Transverse colon (tissue), 4 donors: ENCODE measurements at regions not wholly inside any gene's neighbourhood (a gene's known extent, or its start where the extent isn't known, plus 50 kb on each side); places are given as distances from the start of the nearest gene placed in this dataset.

Source experiments
- DNase-seq: peaks from one replicate; pipeline ENCODE4 v3.0.0-alpha.2; 2019
- H3K27ac ChIP-seq, 4 donors: fragments of 200-600 bp; sonication (generic); 2 replicates each; pipeline ENCODE4 v1.5.1; 2016 to 2018; ENCODE audit warnings: inconsistent platforms in 4 of 4
- H3K27me3 ChIP-seq: fragments of 200-600 bp; sonication (generic); 2 replicates; pipeline ENCODE4 v1.5.1; 2017; ENCODE audit warnings: inconsistent platforms
- H3K36me3 ChIP-seq, 4 donors: fragments of 200-600 bp; sonication (generic); 2 replicates each; pipeline ENCODE4 v1.5.1; 2017 to 2019; ENCODE audit warnings: inconsistent platforms in 4 of 4
- H3K4me1 ChIP-seq, 4 donors: fragments of 200-600 bp; sonication (generic); 2 replicates each; pipeline ENCODE4 v1.5.1; 2017 to 2020; ENCODE audit warnings: inconsistent platforms in 4 of 4
- H3K4me3 ChIP-seq, 4 donors: fragments of 200-600 bp; sonication (generic); 1 replicate in 1 of 4; 2 replicates in 3 of 4; pipeline versions ENCODE4 v1.5.1 to v1.6.1; 2017 to 2019; ENCODE audit warnings: inconsistent platforms in 4 of 4
- H3K9me3 ChIP-seq, 2 donors: fragments of 200-600 bp; sonication (generic); 2 replicates each; pipeline ENCODE4 v1.5.1; 2017 to 2019; ENCODE audit warnings: inconsistent platforms in 2 of 2
- EP300 ChIP-seq: sonication (generic); formaldehyde crosslinking; IDR thresholded peaks from one replicate; pipeline ENCODE4 v1.6.1; 2017; ENCODE audit warnings: antibody characterized with exemption, low read depth
- POLR2A ChIP-seq: fragments of 450-650 bp; IDR thresholded peaks from one replicate; pipeline ENCODE4 v1.6.1; 2016; ENCODE audit warnings: antibody characterized with exemption, mild to moderate bottlenecking, moderate library complexity
- POLR2AphosphoS5 ChIP-seq, 3 donors: sonication (generic); formaldehyde crosslinking; IDR thresholded peaks; one replicate each; pipeline ENCODE4 v1.6.1; 2016; ENCODE audit warnings: antibody characterized with exemption in 3 of 3
- WGBS, 2 donors: methylation state at CpG; one replicate each; pipeline ENCODE4 v1.1.5; 2018; ENCODE audit warnings: low coverage in 1 of 2; 5-methylcytosine and 5-hydroxymethylcytosine counted together
- in situ Hi-C, 4 donors: fragments of 200-750 bp; cut with MboI; loops; one replicate each; pipeline versions ENCODE4 v1.15.0 to v1.15.1; 2017; ENCODE audit warnings: low sequenced_read_pairs in 3 of 4, low pct_ligation_motif_present in 1 of 4, low pct_unique_long_range_greater_than_20kb in 1 of 4
- intact Hi-C: fragments of 100-400 bp; cut with DNase I; formaldehyde crosslinking; loops from one replicate; pipeline ENCODE4 v1.15.1; 2023; ENCODE audit warnings: low total_unique reads
- TF ChIP-seq, protein P1 (sequence below), 5 experiments: fragments of 200-600 bp in 3 of 5; fragments of 450-650 bp in 2 of 5; sonication (generic) in 3 of 5; IDR thresholded peaks; 1 replicate in 2 of 5; 2 replicates in 3 of 5; pipeline ENCODE4 v1.5.1; 2016 to 2017; ENCODE audit warnings: antibody characterized with exemption in 5 of 5, inconsistent platforms in 3 of 5, mild to moderate bottlenecking in 2 of 5, moderate library complexity in 1 of 5

DNA sequence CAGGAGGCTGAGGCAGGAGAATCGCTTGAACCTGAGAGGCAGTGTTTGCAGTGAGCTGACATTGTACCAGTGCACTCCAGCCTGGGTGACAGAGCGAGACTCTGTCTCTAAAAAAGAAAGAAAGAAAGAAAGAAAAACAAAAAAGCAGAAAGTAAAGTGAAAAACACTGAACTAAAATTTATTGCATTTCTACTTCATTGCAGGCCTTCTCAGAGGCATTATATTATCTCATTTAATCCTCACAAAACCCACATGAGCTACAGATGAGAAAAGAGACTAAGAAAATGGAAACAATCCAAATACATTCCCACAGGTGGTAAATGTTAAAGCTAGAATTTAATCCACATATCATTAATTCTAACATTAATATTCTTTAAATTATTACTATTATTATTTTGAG lies 147.2 kb upstream of the FREM2 start:
- in situ Hi-C loops (no loop called here), intact Hi-C loops (no loop called here)
- Histone ChIP-seq H3K4me1 (no peaks in the 10 kb centered on the region), H3K27ac (no peak overlapping the region), H3K27me3 (no peaks in the 10 kb centered on the region), H3K4me3 (no peak overlapping the region), H3K36me3 (no peaks in the 10 kb centered on the region), H3K9me3 (no peaks in the 10 kb centered on the region)
- TF ChIP-seq POLR2A (no peak), POLR2AphosphoS5 (IDR thresholded peaks at IDR 0.05) (no peak), EP300 (no peak)
- TF ChIP-seq, protein P1, sequence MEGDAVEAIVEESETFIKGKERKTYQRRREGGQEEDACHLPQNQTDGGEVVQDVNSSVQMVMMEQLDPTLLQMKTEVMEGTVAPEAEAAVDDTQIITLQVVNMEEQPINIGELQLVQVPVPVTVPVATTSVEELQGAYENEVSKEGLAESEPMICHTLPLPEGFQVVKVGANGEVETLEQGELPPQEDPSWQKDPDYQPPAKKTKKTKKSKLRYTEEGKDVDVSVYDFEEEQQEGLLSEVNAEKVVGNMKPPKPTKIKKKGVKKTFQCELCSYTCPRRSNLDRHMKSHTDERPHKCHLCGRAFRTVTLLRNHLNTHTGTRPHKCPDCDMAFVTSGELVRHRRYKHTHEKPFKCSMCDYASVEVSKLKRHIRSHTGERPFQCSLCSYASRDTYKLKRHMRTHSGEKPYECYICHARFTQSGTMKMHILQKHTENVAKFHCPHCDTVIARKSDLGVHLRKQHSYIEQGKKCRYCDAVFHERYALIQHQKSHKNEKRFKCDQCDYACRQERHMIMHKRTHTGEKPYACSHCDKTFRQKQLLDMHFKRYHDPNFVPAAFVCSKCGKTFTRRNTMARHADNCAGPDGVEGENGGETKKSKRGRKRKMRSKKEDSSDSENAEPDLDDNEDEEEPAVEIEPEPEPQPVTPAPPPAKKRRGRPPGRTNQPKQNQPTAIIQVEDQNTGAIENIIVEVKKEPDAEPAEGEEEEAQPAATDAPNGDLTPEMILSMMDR (IDR thresholded peaks at IDR 0.05) = no peak
- WGBS, 2 donors = 91% methylated on average over 2 of the region's 2 CpGs; no CpG with 5 or more reads in 1 of the 2 donors
- no peak for DNase-seq

DNA sequence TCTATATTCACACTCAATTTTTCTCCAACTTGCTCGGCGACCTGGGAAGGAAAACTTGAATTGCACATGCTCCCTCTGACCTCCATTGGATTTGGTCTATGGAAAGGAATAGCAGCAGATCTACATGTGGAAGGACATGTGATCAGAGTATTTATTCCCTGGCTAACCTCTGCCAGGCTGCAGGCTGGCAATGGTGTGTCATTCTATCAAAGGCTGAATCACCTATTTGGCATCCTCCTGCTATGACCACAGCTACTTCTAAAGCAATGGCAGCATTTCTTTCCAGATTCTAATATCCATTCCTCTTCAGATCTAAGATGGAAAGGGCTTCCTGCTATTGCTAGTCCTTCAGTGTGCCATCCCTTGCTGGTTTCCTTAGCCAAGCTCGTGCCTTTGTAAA lies 144.3 kb upstream of the FREM2 start:
- 57 to 60% methylated on average over 3 of the region's 3 CpGs for WGBS, 2 donors
- TF ChIP-seq, protein P1 (IDR thresholded peaks at IDR 0.05) = no peak
- TF ChIP-seq POLR2A = no peak
- no peak for TF ChIP-seq POLR2AphosphoS5 (IDR thresholded peaks at IDR 0.05)
- Histone ChIP-seq H3K27me3 (no peaks in the 10 kb centered on the region), H3K4me3 (no peak overlapping the region), H3K27ac (no peak overlapping the region), H3K36me3 (no peaks in the 10 kb centered on the region), H3K4me1 (no peaks in the 10 kb centered on the region), H3K9me3 (no peaks in the 10 kb centered on the region)
- intact Hi-C loops (no loop called here), in situ Hi-C loops (no loop called here)
- no peak for DNase-seq

DNA sequence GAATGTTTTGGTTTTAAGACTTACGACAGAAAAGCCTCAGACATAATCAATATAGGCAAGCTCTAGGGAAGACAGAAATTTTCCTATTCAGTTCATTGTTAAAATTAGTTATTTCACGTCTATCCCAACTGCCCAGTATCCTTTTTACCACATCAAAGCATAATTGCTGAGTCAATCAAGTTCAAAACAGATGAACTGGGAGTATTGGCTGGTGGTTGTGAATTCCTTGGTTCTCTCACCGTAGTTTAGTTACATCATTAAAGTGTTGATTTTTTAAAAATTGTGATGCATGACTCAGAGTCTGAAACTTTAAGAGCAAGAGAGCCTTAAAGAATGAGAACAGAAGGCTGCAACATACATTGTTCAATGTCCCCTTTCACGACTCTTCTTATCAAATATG lies 143.3 kb upstream of the FREM2 start:
- Histone ChIP-seq H3K36me3 (no peaks in the 10 kb centered on the region), H3K27ac (no peak overlapping the region), H3K4me3 (no peak overlapping the region), H3K27me3 (no peaks in the 10 kb centered on the region), H3K4me1 (no peaks in the 10 kb centered on the region), H3K9me3 (no peaks in the 10 kb centered on the region)
- 64 to 68% methylated on average over 4 of the region's 4 CpGs for WGBS, 2 donors
- in situ Hi-C loops = no loop called here
- TF ChIP-seq, protein P1 (IDR thresholded peaks at IDR 0.05) = no peak
- TF ChIP-seq POLR2A (no peak), EP300 (no peak), POLR2AphosphoS5 (IDR thresholded peaks at IDR 0.05) (no peak)
- intact Hi-C loops = no loop called here
- no peak for DNase-seq

DNA sequence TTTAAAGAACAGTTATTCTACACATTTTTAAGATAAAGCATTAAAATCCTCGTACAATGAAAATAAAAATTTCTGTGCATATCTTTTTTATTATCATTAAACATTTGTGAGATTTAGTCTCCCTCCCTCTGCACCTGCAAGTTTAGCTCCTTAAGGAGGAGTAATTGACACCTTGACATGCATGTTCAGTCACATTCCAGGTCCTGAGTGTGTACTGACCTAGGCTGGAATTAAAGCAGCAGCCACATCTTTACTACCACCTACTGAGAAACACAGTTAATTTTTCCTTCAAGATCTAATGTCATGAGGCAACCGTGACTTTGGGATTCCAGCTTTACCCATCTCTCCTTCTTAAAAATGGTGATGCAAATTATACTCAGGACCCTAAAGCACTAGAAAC lies 123.1 kb upstream of the FREM2 start:
- Histone ChIP-seq H3K9me3 (no peaks in the 10 kb centered on the region), H3K4me1 (no peaks in the 10 kb centered on the region), H3K36me3 (no peaks in the 10 kb centered on the region), H3K27ac (no peak overlapping the region), H3K27me3 (no peaks in the 10 kb centered on the region), H3K4me3 (no peak overlapping the region)
- no peak for DNase-seq
- in situ Hi-C loops = no loop called here
- 55 to 78% methylated on average over 1 to 2 of the region's 2 CpGs for WGBS, 2 donors
- TF ChIP-seq POLR2A (no peak), EP300 (no peak), POLR2AphosphoS5 (IDR thresholded peaks at IDR 0.05) (no peak)
- TF ChIP-seq, protein P1 (IDR thresholded peaks at IDR 0.05) = no peak
- intact Hi-C loops = no loop called here
